ENCODE measurements at regions not wholly inside any gene's neighbourhood (a gene's known extent, or its start where the extent isn't known, plus 50 kb on each side); places are given as distances from the start of the nearest gene placed in this dataset.

- no peaks in the 10 kb centered on the region for H3K4me1 ChIP-seq
- H3K4me3 ChIP-seq = no peak overlapping the region
- H3K27ac ChIP-seq = no peak overlapping the region
- H3K27me3 ChIP-seq = no peaks in the 10 kb centered on the region
- no peak for TF ChIP-seq POLR2A (IDR thresholded peaks at IDR 0.05)
- TF ChIP-seq, protein P1, sequence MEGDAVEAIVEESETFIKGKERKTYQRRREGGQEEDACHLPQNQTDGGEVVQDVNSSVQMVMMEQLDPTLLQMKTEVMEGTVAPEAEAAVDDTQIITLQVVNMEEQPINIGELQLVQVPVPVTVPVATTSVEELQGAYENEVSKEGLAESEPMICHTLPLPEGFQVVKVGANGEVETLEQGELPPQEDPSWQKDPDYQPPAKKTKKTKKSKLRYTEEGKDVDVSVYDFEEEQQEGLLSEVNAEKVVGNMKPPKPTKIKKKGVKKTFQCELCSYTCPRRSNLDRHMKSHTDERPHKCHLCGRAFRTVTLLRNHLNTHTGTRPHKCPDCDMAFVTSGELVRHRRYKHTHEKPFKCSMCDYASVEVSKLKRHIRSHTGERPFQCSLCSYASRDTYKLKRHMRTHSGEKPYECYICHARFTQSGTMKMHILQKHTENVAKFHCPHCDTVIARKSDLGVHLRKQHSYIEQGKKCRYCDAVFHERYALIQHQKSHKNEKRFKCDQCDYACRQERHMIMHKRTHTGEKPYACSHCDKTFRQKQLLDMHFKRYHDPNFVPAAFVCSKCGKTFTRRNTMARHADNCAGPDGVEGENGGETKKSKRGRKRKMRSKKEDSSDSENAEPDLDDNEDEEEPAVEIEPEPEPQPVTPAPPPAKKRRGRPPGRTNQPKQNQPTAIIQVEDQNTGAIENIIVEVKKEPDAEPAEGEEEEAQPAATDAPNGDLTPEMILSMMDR (IDR thresholded peaks at IDR 0.05) = no peak
- no peaks in the 10 kb centered on the region for H3K9me3 ChIP-seq
- intact Hi-C loops (cut with DNase I; ENCODE audit: low total_unique reads) = no loop called here
- no peak for DNase-seq
- H3K36me3 ChIP-seq = no peaks in the 10 kb centered on the region
Observed at GRCh38 chr1:175865041-175865766, 121.8 kb upstream of the TNR start.

DNA sequence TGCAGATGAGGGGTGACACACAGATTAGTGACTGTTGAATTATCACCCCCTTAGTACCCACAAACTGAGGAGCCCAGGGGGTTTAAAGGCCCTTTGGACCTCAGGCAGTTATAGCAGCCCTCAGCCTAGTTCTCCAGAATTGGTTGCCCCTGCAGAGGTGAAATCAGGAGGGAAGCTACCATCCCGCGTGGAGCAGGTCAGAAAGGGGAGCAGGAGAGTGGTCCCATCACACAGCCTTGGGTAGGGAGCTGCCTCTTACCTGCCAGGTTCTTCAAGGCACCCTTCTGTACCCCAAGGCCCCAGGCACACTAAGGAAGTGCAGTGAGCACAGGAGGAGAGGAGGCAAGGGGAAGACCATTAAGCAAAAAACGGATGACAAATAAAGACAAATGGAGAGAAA, 121.2 kb upstream of the TNR start:
- TF ChIP-seq, protein P1 (IDR thresholded peaks at IDR 0.05) = no peak
- TF ChIP-seq POLR2A (IDR thresholded peaks at IDR 0.05) = no peak
- DNase-seq = no peak
- intact Hi-C loops (cut with DNase I; ENCODE audit: low total_unique reads) = no loop called here

GRCh38 chr1:175864183-175864582, 120.8 kb upstream of the TNR start:
- TF ChIP-seq, protein P1 (IDR thresholded peaks at IDR 0.05) = no peak
- no peak for TF ChIP-seq POLR2A (IDR thresholded peaks at IDR 0.05)

More for the DNA sequence above, 121.2 kb upstream of the TNR start:
- H3K4me3 ChIP-seq = no peak overlapping the region
- H3K4me1 ChIP-seq = no peaks in the 10 kb centered on the region
- no peak overlapping the region for H3K27ac ChIP-seq
- no peaks in the 10 kb centered on the region for H3K27me3 ChIP-seq
- H3K9me3 ChIP-seq = no peaks in the 10 kb centered on the region
- no peaks in the 10 kb centered on the region for H3K36me3 ChIP-seq

GRCh38 chr1:175863299-175864050, 120.1 kb upstream of the TNR start:
- no peaks in the 10 kb centered on the region for H3K9me3 ChIP-seq
- intact Hi-C loops (cut with DNase I; ENCODE audit: low total_unique reads) = no loop called here
- H3K27ac ChIP-seq = no peak overlapping the region
- H3K27me3 ChIP-seq = no peaks in the 10 kb centered on the region
- no peak for TF ChIP-seq POLR2A (IDR thresholded peaks at IDR 0.05)
- DNase-seq = no peak
- no peaks in the 10 kb centered on the region for H3K36me3 ChIP-seq
- H3K4me3 ChIP-seq = no peak overlapping the region
- no peaks in the 10 kb centered on the region for H3K4me1 ChIP-seq

More at GRCh38 chr1:175864183-175864582, 120.8 kb upstream of the TNR start:
- intact Hi-C loops (cut with DNase I; ENCODE audit: low total_unique reads) = no loop called here
- DNase-seq = no peak
- Histone ChIP-seq H3K4me3 (no peak overlapping the region), H3K27me3 (no peaks in the 10 kb centered on the region), H3K36me3 (no peaks in the 10 kb centered on the region), H3K9me3 (no peaks in the 10 kb centered on the region), H3K27ac (no peak overlapping the region), H3K4me1 (no peaks in the 10 kb centered on the region)

GRCh38 chr1:175862408-175862807, 119.0 kb upstream of the TNR start:
- no peaks in the 10 kb centered on the region for H3K27me3 ChIP-seq
- no peak overlapping the region for H3K27ac ChIP-seq
- H3K9me3 ChIP-seq = no peaks in the 10 kb centered on the region
- no peak for DNase-seq
- H3K36me3 ChIP-seq = no peaks in the 10 kb centered on the region
- no peak overlapping the region for H3K4me3 ChIP-seq
- intact Hi-C loops (cut with DNase I; ENCODE audit: low total_unique reads) = no loop called here
- no peaks in the 10 kb centered on the region for H3K4me1 ChIP-seq
- TF ChIP-seq, protein P1 (IDR thresholded peaks at IDR 0.05) = no peak
- TF ChIP-seq POLR2A (IDR thresholded peaks at IDR 0.05) = no peak
